Jurkat, Clone E6-1 (cell line): ENCODE measurements at regions not wholly inside any gene's neighbourhood (a gene's known extent, or its start where the extent isn't known, plus 50 kb on each side); places are given as distances from the start of the nearest gene placed in this dataset.

Experiments
- DNase-seq: peaks from one replicate; pipeline ENCODE4 v3.0.0-alpha.2; 2011; ENCODE audit warnings: low read depth, low spot score
- H3K4me3 ChIP-seq: 2 replicates; pipeline ENCODE4 v1.5.1; 2011; ENCODE audit warnings: mild to moderate bottlenecking, low read length, control low read depth, moderate library complexity

DNA sequence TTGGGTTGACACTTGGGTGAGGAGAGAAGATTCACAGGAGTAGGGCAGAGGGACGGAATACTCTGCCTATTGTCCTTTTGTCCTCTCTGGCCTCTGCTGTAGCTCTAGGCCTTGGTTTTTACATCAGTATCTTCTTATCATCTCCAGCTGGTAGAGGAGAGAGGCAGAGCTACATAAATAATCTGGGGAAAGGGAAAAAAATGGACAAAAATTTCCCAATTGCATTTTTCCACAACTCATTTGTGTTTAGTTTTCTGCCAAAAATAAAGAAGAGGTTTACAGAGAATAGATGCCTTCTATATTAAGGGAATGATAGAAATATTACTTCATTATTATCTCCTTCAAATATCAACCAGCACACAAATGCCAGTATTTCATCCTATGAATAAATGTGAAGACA, 216.4 kb upstream of the P2RY1 start:
- no peak for DNase-seq
- no peak overlapping the region for H3K4me3 ChIP-seq

GRCh38 chr3:152619691-152620090, 215.2 kb upstream of the P2RY1 start:
- H3K4me3 ChIP-seq = no peak overlapping the region
- no peak for DNase-seq

DNA sequence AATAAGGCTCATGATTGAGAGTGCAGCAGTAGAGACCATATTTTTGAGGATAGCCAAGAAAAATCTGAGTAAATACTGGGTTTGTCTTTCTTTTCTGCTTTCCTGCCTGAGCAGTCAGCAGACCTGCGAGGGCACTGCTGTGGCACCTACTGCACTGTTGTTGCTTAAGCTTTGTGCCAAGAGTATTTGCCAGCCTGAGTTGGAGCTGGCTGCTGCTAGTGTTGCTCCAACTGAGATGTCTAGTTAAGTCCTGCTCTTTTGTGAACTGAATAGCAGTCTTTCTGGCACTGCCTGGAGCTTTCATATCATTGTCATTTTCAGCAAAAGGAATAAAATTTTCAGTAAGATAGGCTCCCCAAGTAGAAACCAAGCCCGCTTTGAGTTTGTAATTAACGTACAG, 214.5 kb upstream of the P2RY1 start:
- no peak for DNase-seq
- H3K4me3 ChIP-seq = no peak overlapping the region

GRCh38 chr3:152621006-152621868, 213.7 kb upstream of the P2RY1 start:
- no peak for DNase-seq
- H3K4me3 ChIP-seq = no peak overlapping the region

- no peak overlapping the region for H3K4me3 ChIP-seq
- DNase-seq = no peak
These were observed 212.7 kb upstream of the P2RY1 start for GRCh38 chr3:152621967-152622810.

DNA sequence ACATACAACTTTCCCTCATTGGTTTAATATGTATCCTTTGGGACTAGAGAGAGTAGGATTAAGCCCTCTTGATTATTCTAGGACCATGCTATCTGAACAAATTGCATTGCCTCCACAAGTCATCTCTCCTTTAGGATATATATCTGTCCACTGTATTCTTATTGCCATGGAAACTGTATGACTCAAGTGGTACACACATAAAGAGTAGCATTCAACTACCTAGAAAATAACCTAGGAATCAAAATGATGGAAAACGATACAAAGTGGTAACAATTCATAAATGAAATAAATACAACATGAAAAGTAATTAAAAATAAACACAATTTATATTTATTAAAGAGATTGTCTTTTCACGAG, 212.1 kb upstream of the P2RY1 start:
- no peak overlapping the region for H3K4me3 ChIP-seq
- no peak for DNase-seq

DNA sequence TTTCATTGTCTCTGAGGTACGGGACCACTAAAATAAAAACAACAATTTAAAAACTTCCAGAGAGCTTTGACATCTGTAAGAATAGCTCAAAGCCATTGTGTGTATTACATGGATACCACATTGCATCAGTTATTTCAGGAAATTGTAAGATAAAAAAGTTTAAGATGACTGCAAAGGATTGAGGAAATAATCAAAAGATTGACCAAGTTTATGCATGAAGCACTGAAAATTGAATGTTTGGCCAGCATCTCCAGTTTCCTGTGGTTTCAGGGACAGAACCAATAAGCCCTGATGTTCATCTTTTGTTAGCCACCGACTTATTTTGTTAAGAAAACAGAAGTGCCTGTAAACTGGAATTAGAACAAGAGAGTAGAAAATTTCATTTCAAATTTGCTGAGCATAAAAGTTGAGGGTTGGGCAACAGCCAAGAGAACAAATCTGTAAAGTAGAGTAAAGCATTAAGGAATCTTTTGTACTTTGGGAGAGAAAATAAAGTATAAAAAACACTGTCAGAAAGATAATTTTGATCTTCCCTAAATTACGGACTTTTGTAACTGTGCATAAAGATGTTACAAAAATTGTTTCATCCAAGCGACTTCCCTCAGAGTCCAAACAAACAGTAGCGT, 211.5 kb upstream of the P2RY1 start:
- no peak for DNase-seq
- H3K4me3 ChIP-seq = no peak overlapping the region

DNA sequence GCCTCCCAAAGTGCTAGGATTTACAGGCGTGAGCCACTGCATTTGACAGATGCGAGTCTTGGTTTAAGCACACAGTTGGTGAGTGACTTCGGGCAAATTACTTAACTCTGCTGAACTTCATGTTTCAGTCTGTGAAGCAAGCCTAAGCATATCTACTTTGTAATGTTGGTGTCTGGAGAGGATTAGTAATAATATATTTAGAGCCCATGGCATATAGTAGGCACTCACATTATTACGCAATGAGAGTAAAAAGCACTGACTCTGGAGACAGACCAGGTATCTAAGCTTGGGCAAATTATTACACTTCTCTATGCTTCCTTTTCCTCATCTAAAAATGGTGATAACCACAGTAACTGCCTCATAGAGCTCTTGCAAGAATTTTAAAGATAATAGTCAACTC, 208.7 kb upstream of the P2RY1 start:
- DNase-seq = no peak
- H3K4me3 ChIP-seq = no peak overlapping the region

- no peak overlapping the region for H3K4me3 ChIP-seq
- DNase-seq = no peak
These were observed 206.4 kb upstream of the P2RY1 start for GRCh38 chr3:152628496-152628895.

GRCh38 chr3:152629363-152630122, 205.4 kb upstream of the P2RY1 start:
- H3K4me3 ChIP-seq = no peak overlapping the region
- no peak for DNase-seq

DNA sequence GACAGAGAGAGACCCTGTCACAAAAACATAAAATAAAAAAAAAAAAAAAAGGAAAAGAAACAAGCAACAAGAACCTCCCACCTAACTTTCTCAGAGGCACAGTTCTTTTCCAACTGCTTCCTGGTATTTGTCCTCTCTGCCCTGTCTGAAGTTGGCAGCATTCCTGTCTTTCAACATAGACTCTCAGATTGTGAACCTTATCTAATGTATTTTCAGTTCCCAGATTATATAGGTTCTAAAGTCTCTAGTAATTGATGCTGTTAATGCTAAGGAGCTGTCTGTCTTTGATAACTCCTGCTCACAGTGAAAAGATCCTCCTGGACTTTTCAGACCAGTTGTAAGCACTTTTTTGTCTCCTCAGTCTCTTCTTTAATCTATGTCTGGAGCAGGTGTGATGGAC, 199.5 kb upstream of the P2RY1 start:
- no peak overlapping the region for H3K4me3 ChIP-seq
- DNase-seq = no peak

DNA sequence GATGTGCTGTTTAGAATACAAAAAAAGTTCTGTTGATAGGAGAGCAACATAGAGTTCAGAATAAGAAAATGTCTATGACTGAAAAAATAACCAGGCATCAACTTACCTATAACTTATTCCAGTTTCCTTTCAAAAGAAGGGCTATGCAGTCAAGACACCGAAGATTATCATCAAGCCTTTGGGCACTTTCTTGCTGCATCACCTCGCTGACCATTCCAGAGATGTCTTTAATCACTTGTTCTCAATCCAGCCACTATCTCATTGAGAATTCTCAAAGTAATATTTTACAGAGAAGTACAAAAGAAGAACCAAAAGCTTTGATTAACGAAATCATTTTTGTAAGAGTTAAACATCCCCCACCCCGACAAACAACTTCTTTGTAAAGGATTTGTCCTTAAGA, 198.3 kb upstream of the P2RY1 start:
- no peak for DNase-seq
- H3K4me3 ChIP-seq = no peak overlapping the region

DNA sequence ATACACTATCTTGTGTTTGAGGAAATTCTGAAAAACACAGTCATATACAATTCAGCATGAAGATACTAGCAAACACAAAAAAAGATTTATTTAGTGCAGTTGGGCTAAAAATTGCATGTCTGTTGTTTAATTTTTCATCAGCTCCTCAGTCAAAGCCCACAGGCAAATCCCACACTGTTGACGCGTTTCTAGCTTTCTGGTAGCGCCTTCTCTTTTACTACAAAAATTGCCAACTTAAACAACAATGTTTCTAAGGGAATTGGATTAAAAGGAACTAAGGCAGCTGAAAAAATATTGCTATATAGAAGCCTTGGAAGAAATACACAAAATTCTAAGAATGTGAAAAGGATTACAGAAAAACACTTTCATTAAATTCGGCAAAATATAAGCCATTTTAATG, 196.7 kb upstream of the P2RY1 start:
- H3K4me3 ChIP-seq = no peak overlapping the region
- DNase-seq = no peak

DNA sequence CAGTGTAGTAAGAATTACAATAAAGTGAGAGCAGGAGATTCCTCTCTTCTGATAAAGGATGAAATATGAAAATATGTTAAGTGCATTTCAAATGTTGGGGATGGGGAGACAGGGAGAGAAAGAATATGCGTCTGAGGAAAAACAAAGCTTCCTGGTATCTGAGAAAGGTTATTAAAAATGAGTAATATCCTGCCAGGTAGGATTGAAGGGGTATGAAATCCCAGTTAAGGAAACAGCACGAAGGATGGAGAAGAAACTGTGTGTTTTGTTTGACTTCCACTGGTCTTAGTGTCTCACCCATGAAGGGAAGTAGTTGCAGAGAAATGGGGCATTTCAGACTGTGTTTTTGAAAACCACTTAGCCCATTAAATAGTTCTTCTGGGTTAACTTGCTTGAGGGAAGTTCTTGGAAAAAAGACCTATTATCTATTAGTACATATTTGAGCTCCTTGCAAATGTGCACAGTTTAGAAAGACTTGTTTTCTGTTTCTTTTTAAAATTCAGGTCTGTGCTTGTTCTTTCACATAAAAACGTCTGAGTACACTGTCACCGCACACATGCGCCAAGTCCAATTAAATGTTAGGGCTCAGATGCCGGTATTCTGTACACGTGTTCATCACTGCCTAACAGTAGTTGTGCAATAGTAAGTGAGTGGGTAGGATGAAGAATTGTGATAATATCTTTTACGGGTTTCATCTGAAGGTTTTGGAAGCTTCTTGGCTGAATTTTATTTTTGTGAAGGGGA, 196.1 kb upstream of the P2RY1 start:
- no peak overlapping the region for H3K4me3 ChIP-seq
- no peak for DNase-seq

GRCh38 chr3:152641198-152641597, 193.7 kb upstream of the P2RY1 start:
- H3K4me3 ChIP-seq = no peak overlapping the region
- no peak for DNase-seq

DNA sequence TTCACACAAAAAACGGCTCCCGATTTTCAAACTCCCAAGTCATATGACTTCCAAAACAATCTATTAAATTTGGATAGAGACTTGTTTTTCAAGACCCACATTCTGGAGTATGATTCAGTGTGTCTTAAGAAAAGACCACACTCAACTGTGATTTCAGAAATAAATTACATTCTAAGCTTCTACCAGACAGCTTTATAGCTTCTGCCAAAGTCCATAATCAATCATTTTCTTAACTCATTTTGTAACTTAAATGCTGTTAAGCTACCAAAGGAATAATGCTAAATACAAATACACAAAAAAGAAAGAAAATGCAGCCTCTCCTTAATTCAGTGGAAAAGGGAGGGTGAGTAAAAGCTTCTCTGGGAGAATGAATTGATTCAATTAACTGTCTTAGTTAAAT, 192.3 kb upstream of the P2RY1 start:
- no peak for DNase-seq
- no peak overlapping the region for H3K4me3 ChIP-seq

- no peak for DNase-seq
- no peak overlapping the region for H3K4me3 ChIP-seq
These were observed 190.5 kb upstream of the P2RY1 start for GRCh38 chr3:152644478-152644877.

- no peak for DNase-seq
- H3K4me3 ChIP-seq = no peak overlapping the region
These were observed 188.9 kb upstream of the P2RY1 start for GRCh38 chr3:152646004-152646403.

GRCh38 chr3:152650177-152650576, 184.8 kb upstream of the P2RY1 start:
- H3K4me3 ChIP-seq = no peak overlapping the region
- DNase-seq = no peak
